Gastrocnemius medialis (tissue), 4 donors: ENCODE measurements at regions not wholly inside any gene's neighbourhood (a gene's known extent, or its start where the extent isn't known, plus 50 kb on each side); places are given as distances from the start of the nearest gene placed in this dataset.

ENCODE experiments used
- POLR2A ChIP-seq, 2 donors: fragments of 450-650 bp; IDR thresholded peaks; one replicate each; pipeline ENCODE4 v1.6.1; 2017; ENCODE audit warnings: antibody characterized with exemption in 2 of 2, mild to moderate bottlenecking in 2 of 2, moderate library complexity in 2 of 2
- TF ChIP-seq, protein P1 (sequence below), 5 experiments: fragments of 450-650 bp in 3 of 5; fragments of 200-600 bp in 2 of 5; sonication (generic) in 2 of 5; IDR thresholded peaks in 4 of 5; conservative IDR thresholded peaks in 1 of 5; 1 replicate in 4 of 5; 2 replicates in 1 of 5; pipeline ENCODE4 v1.5.1; 2016 to 2019; ENCODE audit warnings: antibody characterized with exemption in 5 of 5, mild to moderate bottlenecking in 3 of 5, moderate library complexity in 3 of 5

GRCh38 chr7:135827391-135827790 is 78.8 kb upstream of the FAM180A start:
- no peak for TF ChIP-seq POLR2A (IDR thresholded peaks at IDR 0.05)
- TF ChIP-seq, protein P1, sequence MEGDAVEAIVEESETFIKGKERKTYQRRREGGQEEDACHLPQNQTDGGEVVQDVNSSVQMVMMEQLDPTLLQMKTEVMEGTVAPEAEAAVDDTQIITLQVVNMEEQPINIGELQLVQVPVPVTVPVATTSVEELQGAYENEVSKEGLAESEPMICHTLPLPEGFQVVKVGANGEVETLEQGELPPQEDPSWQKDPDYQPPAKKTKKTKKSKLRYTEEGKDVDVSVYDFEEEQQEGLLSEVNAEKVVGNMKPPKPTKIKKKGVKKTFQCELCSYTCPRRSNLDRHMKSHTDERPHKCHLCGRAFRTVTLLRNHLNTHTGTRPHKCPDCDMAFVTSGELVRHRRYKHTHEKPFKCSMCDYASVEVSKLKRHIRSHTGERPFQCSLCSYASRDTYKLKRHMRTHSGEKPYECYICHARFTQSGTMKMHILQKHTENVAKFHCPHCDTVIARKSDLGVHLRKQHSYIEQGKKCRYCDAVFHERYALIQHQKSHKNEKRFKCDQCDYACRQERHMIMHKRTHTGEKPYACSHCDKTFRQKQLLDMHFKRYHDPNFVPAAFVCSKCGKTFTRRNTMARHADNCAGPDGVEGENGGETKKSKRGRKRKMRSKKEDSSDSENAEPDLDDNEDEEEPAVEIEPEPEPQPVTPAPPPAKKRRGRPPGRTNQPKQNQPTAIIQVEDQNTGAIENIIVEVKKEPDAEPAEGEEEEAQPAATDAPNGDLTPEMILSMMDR (IDR thresholded peaks at IDR 0.05 in 4 of 5, conservative IDR thresholded peaks at IDR 0.05 in 1 of 5) = no peak
